Fibroblast of skin of back (primary cell): ENCODE measurements at regions not wholly inside any gene's neighbourhood (a gene's known extent, or its start where the extent isn't known, plus 50 kb on each side); places are given as distances from the start of the nearest gene placed in this dataset.

Source experiments
- DNase-seq: peaks from one replicate; pipeline ENCODE4 v3.0.0-alpha.2; 2013

DNA sequence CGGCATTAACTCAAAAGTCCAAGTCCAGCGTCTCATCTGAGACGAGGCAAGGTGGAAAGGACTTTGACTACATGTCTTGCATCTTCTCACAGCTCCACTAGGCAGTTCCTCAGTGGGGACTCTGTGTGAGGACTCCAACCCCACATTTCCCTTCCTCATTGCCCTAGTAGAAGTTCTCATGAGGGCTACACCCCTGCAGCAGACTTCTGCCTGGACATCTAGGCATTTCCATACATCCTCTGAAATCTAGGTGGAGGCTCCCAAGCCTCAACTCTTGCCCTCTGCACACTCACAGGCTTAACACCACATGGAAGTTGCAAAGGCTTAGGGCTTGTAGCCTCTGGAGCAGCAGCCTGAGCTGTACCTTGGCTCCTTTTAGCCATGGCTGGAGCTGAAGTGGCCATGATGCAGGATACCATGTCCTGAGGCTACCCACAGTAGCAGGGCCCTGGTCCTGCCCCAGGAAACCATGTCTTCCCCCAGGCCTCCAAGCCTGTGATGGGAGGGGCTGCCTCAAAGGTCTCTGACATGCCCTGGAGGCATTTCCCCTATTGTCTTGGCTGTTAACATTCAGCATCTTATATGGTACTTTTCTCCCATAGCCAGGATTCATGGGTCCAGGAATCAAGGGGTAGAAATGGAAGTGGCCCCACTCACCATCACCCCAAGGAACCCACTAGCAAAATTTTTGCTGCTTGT lies 194.6 kb upstream of the KCNG1 start:
- no peak for DNase-seq

DNA sequence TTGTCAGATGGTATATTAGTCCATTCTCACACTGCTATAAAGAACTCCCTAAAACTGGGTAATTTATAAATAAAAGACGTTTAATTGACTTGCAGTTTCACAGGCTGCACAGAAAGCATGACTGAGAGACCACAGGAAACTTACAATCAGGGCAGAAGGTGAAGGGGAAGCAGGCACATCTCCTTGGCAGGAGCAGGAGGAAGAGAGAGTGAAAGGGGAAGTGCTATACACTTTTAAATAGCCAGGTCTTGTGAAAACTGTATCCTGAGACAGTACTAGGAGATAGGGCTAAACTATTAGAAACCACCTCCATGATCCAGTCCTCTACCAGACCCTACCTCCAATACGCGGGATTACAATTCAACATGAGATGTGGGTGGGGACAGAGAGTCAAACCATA lies 193.9 kb upstream of the KCNG1 start:
- DNase-seq, result no peak

DNA sequence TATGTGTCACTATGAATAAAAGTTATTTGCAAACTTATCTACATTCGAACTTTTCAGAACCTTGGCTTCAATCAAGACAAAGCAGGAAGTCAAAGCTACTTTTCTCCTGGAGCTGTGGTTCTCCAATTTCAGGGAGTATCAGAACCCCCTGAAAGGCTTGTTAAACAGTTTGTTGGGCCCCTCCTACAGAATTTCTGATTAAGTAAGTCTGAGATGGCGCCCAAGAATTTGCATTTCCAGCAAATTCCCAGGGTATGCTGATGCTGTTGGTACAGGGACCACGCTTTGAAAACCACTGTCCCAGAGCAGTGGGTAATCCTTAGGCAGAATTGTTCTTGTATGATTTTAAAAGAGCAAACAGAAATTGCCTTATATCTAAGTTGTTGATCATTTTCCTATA lies 189.9 kb upstream of the KCNG1 start:
- no peak for DNase-seq

DNA sequence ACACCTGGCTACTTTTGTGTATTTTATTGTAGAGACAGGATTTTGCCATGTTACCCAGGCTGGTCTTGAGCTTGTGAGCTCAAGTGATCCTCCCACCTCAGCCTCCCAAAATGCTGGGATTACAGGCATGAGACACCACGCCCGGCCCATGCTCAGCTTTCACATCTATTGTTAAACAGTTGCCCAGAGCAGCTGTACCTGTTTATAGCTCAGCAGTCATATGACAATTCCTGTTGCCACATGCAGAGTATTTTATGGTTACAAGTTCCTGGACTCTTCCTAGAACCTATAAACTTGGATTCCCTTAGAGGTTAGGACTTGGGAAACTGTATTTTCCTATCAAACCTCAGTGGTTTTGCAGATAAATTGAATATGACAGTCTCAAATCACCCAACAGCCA lies 188.3 kb upstream of the KCNG1 start:
- DNase-seq, result no peak

DNA sequence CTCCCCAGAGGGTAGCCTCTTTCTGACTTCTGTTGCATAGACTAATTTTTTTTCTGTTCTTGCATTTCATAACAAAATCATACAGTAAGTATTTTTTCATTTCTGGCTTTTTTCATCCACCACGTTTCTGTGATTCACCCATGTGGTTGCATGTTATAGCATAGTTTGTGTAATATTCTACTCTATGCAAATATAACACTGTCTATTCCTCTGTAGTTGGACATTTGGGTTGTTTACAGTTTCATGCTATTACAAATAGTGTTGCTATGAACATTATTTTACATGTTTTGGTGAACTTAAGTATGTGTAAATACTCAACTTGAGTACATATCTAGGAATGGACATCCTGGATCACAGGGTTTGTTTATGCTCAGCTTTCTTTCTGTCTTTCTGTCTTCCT lies 187.2 kb upstream of the KCNG1 start:
- no peak for DNase-seq

DNA sequence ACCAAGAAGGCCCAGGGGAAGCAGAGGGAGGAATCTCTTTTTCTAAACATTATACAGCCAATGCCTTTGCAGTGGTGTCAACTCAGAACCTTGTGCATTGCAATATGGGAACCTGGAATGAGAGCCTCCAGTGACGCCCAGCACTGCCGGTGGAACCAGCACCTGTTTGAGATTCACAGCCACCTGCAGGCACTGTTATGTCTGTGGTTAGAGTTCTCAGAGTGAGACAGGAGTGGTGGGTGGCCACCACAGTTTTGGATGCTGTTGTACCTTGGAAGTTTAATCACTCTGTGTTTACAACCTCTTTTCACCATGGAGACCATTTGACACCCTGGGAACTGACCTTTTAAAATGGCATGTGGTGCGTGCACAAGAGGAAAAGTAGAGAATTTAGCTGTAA lies 185.3 kb upstream of the KCNG1 start:
- DNase-seq, result no peak

DNA sequence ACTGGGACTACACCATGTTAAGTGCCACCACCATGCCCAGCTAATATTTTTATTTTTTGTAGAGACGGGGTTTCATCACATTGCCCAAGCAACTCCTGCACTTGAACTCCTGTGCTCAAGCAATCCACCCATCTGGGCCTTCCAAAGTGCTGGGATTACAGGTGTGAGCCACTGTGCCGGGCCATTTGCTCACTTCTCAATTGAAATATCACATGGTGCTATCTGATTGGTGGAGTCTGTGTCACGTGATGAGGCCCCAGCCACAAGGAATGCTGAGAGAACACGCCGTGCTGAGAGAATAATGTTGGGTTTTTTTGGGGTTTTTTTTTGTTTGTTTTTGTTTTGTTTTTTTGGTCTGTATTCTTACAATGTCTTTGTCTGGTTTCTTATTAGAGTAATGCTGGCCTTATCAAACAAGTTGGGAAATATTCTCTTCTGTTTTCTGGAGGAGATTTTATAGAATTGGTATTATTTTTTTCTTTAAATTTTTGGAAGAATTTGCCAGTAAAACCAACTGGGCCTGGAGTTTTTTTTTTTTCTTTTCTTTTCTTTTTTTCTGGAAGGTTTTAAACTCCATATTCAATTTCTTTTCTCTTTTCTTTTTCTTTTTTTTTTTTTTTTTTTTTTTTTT lies 183.2 kb upstream of the KCNG1 start:
- DNase-seq, result no peak

DNA sequence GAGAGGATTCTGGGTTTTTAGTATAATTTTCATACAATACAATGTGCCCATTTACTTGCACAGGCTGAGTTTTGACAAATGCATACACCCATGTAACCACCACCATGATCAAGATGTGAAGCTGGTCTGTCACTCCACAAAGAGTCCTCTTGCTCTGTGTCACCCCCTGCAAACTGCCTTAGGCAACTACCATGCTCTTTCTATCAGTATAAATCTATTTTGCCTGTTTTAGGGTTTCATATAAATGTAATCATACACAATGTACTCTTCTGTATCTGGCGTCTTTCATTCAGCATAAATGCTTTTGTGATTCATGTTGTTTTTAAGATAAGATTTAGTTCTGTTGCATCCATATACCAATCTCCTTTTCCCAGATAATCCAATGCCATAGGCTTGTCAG lies 181.9 kb upstream of the KCNG1 start:
- DNase-seq, result no peak

DNA sequence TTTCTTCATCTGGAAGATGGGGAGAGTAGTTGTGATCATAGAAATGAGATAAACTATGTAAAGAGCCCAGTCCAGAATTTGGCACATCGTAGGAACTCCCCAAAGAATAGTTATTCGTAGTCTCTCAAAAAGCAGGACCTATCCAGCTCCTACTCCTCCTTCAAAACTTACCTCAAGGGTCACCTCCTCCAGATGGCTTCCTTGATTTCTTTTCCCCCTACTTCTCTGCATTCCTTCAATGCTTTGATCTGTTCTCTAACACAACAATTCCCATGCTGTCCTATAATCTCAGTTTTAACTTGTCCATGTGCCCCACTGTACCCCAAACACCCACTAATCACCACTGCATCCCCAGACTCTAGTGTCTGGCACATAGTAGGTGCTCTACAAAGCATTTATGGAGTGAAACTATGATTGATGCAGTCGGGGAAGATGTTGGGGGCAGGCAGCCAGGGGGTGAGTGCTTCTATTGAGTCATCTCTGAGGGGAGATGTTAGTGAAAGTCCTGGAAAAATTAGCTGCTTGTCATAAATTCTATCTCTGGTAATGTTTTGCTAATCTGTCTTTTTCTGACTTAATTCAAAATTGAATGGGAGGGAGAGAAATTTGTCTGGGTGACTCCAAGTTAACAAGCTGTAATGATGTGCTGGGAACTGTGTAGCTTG lies 181.3 kb upstream of the KCNG1 start:
- no peak for DNase-seq

DNA sequence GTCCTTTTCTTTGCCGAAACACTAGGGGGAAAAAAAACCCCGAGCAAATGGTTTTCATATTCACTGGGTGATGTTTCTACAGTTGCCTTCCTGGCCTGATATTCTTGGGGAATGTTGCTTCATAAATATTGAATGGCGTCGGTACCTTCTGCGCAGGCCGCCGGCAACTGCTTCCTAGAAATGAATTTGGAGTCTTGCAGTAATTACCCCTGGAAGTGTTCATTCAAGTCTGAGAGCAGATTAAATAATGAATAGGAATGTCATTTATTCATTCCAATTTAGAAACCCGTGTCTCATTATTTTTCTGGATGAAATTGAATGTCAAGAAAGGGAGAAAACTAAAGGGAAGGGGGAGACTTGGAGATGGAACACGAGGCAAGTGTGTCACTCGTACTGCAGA lies 179.4 kb upstream of the KCNG1 start:
- no peak for DNase-seq

DNA sequence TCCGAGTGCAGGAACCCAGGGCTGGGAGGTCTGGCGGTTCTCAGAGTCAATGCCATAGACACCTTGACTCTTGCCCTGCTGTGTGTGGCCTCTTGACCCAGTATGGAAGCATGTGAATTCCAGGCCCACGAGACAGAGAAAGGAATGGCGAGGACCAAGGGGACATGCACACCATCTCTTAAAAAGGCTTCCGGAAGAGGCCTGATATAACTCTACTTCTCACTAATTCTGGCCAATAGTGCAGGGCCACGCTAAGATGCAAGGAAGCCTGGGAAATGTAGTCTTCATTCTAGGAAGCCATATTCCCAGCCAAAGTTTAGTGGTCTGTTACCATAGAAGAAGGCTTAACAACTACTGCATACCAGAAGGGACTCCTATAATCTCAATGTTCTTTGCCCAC lies 177.0 kb upstream of the KCNG1 start:
- peak; percentile 12 for DNase-seq

DNA sequence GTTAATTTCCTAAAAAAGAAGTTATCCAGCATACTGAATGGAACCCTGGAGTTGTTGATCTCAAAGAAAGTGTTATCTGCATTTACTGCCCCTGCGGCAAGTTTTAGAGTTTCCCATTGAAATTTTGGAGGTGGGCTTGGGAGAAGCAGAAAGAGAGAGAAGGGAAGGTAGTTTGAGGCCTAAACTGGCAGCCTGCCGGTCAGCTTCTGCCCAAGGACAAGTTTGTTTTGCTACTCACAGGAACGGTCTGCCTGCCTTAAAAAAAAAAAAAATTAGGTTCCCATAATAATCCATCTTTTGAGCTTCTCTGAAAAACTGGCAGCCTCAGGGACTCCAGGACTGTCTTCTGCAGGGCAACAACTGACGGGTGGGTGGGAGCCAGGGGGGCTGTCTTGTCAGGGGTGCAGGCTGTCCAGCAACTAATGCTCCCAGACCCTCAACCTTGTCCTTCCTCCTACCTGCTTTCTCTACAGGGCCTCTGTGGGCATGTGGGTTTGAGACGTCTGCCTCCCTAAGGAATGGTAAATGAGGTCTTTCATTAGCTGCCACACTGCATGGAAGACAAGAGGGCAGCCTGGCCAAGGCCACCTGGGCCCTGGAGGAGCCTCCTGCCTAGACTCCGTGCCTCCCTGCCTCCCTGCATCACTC lies 176.1 kb upstream of the KCNG1 start:
- DNase-seq, result no peak

DNA sequence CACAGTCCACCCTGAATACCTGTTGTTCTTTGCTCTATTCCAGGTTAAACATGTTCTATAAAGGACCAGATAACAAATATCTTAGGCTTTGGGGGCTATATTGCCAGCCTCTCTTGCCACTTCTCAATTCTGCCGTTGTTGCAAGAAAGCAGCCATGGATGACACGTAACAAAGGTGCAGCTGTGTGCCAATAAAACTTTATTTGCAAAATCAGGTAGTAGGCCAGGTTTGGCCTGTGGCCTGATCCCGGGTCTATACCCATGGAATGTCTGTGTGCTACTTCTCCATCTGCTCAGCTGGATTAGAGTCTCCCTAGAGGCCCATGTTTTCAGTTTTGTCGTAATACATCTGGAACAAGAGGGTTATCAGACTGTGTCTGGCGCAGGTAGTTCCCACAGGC lies 175.3 kb upstream of the KCNG1 start:
- no peak for DNase-seq

DNA sequence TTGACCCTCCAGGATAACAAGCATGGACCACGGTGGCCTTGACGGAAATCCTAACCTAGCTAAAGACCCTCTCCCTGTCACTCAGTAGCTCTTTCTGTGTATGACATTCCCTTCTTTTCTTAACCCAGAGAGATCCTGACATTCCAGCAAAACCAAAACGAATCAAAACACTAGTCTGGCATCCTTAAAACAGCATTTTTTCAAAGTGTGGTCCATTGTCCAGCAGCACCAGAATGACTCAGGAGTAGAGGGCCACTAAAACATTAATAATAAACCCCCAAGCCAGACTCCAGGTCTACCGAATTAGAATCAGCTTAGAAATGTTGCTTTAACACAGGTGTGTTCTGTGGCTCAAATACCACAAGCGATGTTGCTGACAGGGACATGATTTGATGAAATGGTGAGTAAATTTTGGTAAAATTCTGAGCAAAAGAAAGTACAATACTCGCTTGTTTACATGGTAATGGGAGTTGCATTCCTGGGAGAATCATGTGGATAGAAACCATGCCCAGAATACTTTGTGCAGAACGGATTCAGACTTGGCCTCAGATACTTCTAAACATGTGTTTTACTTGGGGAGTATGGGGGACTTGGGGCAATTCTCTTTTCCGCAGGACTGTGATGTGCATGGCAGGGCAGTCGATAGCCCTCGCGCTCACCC lies 174.2 kb upstream of the KCNG1 start:
- peak; percentile 40 for DNase-seq

DNA sequence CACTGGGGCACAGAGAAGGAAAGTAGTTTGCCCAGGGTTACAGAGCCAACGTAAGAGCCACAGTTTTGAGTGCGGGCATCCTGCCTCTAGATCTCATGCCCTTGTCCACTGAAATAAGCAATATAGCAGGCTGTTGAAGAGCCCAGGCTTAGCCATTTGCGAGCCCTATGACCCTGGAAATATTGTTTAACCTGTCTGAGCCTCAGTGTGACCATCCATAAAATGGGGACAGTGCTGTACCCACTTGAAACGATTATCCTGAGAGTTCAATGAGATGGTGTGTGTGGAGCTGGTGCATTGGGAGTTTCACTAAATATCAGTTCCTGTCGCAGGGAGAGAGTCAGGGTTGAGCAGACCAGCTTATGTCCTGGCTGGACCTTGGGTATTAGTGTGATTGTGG lies 173.1 kb upstream of the KCNG1 start:
- DNase-seq, result no peak

DNA sequence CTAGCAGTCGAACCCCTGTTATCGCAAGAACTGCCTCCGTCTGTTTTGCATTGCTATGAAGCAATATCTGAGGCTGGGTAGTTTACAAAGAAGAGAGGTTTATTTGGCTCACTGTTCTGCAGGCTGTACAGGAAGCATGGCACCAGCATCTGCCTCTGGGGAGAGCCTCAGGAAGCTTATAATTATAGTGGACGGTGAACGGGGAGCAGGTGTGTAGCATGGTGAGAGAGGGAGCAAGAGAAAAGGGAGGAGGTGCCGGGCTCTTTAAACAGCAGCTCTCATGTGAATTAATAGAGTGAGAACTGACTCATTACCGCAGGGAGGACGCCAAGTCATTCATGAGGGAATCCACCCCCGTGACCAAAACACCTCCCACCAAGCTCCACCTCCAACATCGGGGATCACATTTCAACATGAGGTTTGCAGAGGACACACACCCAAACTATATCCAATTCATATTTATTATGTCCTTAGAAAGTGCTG lies 172.6 kb upstream of the KCNG1 start:
- DNase-seq, result peak; percentile 49

DNA sequence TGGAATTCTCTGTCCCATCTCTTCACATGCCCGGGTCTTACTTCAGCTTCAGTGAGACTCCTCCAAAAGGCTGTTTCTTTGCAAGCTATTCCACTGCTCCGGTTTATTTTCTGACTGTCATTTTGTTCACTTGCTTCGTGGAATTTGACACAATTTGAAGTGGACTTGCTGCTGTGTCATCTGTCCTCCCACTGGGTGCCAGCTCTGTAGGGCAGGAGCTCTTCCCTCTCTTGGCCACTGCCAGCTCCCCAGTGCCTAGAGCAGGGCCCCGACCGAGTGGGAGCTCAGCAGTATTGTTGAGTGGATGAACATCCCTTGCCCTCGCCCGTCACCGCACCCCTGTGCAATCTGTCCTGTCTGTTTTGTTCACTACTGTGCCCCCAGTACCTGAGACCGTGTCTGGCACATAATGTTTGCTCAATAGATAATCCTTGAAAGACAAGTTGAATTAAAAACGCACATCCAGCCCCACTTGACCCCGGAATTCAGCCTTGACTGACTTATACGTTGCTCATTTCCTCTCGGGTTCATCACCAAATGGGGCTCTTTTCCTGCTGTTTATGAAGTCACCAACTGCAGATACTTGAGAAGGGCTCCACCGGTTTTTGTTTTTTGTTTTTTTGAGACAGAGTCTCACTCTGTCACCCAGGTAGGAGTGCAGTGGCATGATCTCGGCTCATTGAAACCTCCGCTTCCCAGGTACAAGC lies 170.3 kb upstream of the KCNG1 start:
- DNase-seq, result peak; percentile 52

DNA sequence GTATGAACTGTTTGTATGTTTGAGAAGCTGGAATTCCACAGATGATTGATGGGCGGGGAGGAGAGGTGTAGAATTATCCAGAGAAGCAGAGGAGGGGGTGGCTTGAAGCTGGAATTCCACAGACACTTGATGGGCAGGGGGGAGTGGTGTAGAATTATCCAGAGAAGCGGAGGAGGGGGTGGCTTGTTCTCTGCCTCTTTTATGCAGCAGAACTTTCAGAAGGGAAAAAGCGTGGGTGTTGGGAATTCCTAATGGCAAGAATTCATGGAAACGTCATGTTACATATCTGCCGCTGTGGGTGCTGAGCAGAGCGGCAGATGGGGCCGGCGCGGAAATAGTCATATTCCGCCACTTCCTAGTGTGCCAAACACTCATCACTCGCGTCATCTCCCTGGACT lies 167.9 kb upstream of the KCNG1 start:
- peak; percentile 29 for DNase-seq

DNA sequence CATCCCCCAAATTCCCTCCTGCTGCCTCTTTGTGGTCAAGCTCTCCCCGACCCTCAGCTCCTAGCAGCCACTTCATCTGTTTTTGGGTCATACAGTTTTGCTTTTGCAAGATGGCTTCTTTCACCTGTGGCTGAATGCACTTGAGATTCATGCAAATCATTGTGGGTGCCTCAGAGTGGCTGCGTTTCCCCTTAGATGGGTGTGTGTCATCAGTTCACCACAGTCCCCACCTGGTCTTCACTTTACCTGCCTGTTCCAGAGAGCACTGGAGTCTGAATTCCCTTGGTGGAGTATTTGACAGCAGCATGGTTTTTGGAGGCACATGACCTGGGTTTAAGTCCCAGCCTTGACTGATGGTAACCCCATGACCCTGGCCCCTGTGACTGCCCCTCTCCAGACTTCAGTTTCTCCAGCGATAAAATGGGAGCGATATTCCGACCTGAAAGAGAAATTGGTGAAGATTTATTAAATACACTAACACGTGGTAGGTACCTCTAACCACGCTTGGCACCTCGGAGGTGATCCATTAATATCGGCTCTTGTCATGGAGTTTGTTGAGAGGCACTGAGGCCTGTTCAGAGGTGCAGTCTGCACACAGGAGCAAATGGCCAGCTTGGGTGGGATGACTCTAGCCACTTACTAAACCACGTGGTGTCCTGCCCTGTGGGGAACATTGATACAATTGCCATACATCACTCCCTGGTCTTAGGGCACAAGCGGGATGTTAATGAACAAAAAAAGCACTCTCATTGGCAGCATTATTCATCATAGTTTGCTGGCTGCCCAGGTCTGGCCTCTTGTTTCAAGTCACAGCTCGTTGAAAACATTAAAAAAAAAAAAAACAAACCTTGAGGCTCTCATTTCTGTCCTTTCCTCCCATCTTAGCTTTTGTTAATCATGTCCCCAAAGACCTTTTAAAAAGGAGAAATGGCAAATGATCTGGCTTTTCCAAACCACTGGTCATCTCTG lies 167.2 kb upstream of the KCNG1 start:
- no peak for DNase-seq

DNA sequence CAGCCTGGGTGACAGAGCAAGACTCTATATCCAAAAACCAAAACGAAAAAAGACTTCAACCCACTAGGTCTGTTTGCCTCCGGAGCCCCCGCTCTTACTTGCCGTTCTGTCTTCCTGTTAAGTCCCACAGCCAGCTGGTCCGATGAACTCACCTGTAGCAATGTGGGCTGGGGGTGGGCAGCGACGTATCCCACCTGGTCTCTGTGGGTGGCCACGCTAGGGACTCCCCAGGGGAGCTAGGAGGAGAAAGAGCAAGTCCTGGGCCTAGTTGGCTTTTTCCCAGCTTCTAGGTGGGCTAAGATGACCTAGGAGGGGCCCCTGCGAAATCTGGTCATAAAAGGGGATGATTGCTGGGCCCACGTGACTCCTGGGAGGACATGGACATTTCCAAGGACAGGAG lies 166.0 kb upstream of the KCNG1 start:
- no peak for DNase-seq

DNA sequence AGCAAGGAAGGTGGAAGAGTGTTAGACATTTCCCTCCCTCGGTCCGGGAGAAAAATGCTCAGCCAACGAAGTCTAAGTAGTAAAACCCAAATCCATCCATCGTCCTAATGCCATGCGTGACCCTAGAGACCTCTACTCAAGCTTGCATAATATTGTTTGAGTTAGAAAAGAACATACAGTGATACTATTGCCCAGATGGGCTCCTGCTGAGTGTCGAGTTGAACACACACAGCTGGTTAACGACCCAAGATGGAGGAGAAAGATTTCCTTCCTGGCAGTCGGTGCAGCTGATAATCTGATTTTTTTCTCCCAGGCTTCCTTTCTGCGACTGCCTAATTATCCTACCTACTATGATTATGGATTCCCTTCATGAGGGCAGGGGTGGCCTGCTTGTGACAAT lies 164.4 kb upstream of the KCNG1 start:
- no peak for DNase-seq
